ENCODE measurements at regions not wholly inside any gene's neighbourhood (a gene's known extent, or its start where the extent isn't known, plus 50 kb on each side); places are given as distances from the start of the nearest gene placed in this dataset.

DNA sequence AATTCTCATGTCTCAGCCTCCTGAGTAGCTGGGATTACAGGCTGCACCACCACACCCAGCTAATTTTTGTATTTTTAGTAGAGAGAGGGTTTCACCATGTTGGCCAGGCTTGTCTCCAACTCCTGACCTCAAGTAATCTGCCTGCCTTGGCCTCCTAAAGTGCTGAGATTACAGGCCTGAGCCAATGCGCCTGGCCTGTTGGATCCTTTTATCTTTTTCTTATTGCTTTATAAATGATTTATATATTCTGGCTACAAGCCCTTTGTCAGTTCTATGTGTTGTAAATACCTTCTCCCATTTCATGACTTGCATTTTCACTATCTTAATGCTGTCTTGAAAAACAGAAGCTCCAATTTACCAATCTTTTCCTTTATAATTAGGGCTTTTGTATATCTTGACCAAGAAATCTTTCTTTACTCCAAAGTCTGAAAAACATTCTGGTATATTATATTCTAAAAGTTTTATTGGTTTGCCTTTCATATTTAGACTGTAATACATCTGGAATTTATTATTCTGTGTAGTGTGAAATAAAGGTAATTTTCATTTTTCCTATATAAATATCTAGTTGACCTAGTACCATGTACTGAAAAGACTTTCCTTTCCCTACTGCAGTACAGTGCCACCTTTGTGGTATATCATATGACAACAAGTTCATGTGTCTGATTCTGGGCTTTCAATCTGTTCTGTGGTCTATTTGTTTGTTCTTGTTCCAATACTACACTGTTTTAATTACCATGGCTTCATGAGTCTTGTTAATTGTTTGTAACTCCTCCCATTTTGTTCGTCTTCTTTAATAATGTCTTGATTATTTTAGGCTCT, 52.9 kb upstream of the RNU6-1 start:
- no peak for DNase-seq

- no peak for DNase-seq
Observed at GRCh38 chr15:67895237-67895636, 55.4 kb upstream of the RNU6-1 start.

DNA sequence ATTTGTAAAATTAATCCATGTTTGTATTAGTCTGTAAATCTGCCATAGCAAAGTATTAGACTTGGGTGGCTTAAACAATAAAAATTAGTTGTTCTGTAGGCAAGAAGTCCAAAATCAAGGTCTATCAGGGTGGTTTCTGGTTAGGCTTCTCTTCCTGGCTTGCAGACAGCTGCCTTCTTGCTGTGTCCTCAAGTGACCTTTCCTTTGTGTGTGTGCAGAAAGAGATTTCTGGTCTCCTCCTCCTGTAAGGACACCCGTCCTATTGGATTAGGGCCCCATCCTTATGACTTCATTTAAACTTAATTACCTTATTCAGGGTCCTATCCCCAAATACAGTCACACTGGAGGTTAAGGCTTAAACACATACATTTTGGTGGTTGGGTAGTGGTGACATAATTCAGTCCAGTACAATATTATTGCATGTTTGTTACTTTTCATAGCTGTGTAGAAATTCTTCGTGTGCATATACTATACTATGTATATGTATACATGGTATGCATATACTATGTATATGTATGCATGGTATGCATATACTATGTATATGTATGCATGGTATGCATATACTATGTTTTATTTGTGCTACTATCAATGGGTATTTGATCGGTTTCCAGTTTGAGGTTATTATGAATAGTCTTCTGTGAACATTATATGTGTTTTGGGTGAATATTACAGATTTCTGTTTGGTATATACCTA, 57.9 kb upstream of the RNU6-1 start:
- DNase-seq: no peak

DNA sequence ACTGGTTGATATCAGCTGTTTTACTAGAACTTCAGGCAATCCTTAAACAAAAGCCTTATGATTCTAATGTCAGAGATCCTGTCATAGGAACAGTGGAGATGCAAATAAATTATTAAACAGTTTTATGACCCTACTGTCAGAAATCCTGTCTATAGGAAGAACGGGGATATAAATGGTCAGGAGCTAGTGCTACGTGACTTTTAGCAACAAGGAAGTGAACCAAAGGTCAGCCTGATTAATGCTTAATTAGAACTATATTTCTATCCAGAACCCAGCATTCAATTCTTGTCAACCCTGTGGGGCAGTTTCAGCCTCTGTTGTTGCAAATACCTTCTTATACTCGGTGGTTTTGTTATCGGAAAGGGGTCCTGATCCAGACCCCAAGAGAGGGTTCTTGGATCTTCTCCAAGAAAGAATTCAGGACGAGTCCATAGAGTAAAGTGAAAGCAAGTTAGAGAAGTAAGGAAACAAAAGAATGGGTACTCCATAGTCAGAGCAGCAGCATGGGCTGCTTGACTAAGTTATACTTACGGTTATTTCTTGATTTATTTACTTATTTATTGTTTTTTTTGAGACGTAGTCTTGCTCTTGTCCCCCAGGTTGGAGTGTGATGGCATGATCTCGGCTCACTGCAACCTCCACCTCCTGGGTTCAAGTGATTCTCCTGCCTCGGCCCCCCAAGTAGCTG, 59.9 kb upstream of the RNU6-1 start:
- DNase-seq: no peak

GRCh38 chr15:67900621-67901147, 60.8 kb upstream of the RNU6-1 start:
- no peak for DNase-seq

DNA sequence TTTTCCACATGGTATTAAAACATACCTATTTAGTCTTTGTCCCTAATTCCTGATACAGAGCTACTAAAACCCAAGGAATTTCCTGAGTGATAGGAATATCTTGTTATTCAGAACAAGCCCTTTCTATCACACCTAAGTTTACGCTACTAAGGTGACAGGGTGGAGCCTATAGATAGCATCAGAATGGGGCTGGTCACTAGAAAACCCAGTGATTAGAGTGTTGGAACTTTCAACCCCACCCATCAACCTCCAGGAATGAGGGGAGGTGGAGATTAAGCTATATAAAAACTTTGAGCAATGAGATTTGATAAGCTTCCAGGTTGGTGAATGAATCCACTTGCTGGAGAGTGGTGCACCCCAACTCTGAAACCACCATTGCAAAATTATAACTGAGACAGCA, 62.1 kb upstream of the RNU6-1 start:
- no peak for DNase-seq

DNA sequence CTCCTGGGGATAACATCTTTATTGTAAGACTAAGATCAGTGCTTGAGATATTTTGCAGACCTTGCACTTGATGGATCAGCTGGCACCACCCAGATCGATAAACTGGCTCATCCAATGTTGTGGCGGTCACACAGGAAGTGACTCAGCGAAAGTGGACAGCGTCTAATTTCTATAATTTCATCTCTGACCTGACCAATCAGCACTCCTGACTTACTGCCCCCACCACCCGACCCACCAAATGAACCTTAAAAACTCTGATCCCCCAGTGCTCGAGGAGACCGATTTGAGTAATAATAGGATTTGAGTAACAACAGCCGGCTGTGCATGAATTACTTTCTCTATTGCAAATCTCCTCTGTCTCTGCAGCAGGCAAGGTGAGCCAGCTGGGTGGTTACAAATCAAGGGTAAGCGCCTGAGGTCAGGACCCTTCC, 62.7 kb upstream of the RNU6-1 start:
- DNase-seq: no peak

- no peak for DNase-seq
Observed at GRCh38 chr15:67903708-67904107, 63.9 kb upstream of the RNU6-1 start.

GRCh38 chr15:67905628-67906027, 65.8 kb upstream of the RNU6-1 start:
- DNase-seq: no peak

DNA sequence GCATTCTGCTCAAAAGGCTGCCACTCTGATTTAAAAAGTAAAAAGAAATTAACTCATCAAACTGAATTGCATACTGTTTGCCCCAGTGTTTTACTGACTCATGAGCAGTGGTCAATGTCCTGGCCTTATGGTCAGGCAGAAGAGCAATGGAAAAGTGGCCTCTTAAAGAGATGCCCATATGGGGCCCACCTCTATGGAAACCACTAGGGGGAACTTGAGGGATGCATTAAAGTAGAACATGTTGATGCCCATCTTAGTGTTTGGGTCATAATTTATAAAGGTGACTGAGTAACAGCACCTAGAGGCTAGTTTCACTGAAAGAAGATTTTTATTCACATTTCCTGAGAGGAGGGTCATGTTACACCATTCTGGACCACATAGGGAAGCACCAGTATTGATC, 66.5 kb upstream of the RNU6-1 start:
- no peak for DNase-seq

GRCh38 chr15:67907184-67907723, 67.4 kb upstream of the RNU6-1 start:
- no peak for DNase-seq

- no peak for DNase-seq
Observed at GRCh38 chr15:67908756-67909155, 68.9 kb upstream of the RNU6-1 start.

DNA sequence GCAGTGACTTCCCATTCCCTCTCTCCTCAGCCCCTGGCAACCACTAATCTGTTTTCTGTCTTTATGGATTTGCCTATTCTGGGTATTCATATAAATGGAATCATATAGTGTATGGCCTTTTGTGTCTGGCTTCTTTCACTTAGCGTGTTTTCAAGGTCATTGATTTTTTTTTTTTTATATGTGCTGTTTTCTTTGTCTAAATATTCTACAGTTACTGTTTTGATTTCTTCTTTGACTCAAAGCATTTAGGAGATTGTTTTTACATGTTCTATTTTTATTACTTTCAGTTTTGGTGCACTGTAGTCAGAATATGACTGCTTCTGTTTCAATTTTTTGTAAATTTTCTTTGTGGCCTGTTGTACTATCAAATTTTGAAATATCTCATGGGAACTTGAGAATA, 71.9 kb upstream of the RNU6-1 start:
- DNase-seq: no peak

- DNase-seq: no peak
Observed at GRCh38 chr15:67914028-67914427, 74.2 kb upstream of the RNU6-1 start.

DNA sequence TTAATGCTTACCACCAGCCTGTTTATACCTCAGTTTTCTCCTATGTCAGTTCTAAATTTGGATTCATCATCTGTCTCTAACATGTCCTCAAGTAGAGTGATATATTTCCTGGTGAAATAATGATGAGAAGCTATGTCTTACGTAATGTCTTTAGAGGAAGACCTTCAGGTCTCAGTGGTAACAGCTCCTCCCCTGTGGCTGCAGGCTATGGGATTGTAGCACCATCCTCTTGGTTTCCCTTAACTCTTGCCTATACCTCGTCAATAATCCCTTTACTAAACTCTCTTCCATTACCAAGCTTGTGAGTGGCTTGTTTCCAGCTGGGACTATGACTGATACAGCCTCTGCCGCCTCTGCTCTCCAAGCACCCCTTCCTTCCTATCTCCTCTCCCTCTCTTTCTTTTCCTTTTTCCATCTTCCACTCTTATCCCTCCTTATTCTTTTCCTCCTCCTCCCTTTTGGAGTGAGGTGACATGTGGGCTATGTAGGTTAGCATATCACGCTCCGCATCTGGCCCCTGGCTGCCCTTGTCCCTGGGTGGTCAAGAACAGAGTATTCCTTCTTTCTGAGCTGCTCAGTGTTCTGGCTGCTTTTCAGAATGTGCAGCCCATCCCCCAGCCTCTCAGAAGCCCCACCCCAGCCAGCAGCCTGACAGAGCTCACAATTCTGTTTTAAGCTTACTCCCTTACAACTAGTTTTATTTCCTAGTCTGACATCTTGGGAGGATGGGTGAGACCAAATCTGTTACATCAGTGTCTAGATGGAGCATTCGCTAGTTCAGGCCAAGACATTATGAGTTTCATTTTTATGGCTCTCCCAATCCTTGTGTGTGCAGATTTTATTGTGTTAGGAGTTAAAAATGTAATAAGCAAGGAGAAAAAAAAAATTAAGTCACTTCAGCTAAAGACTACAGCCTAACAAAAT, 75.0 kb upstream of the RNU6-1 start:
- no peak for DNase-seq

DNA sequence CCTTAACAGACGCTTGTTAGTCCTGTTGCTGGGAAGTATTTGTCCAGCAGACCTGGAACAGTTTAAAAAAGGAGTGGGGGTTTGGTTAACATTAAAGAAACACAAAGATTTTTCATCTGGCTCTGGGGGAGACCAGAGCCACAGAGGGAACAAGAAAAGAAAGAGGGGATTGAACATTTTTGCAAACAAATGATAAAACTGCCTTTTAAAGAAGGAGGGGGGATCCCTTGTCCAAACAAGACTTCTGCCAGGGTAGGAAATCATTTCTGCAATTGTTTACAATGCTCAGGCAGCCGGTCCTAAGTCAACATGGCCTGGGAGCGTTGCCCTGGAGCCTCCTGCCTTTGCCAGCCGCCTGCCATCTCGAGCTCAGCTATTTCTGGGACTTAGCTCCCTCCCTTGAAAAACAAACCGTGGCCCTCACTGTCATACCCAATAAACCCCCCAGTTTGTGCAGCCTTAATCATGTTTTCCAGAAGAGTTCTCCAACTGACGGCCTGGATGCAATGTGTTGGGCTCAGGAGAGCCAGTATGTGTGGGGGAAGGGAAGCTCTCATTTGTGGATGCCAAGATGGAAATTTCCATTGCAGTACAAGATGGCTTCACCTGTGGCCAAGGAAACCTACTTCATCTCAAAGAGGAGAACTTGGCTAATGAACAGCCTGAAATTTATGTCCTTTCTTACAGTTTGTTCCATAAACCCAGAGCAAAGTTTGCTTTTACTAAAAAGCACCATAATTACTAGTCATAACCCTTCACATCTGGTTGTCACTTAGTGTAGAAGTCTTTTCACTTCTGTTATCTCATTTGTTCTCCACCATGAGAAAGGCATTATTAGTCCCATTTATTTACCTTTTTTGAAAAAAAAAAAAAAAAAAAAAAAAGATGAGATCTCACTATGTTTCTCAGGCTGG, 75.9 kb upstream of the RNU6-1 start:
- no peak for DNase-seq

DNA sequence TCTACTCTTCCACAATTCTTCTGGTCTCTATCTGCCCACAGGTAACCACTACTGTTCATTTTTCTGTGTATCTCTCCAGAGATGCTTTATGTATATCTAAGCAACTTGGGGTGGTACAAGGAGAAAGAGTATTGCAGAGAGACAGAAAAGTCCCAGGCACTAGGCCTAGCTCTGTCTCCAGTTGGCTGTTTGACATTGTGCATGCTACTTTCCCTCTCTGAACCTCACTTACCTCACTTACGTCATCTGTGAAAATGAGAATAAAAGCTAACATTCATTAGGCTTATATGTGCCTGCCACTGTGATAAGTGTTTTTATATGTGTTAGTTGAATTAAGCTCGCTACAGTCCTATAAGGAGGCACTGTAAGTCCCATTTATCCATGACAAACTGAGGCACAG, 76.7 kb upstream of the RNU6-1 start:
- DNase-seq: no peak

DNA sequence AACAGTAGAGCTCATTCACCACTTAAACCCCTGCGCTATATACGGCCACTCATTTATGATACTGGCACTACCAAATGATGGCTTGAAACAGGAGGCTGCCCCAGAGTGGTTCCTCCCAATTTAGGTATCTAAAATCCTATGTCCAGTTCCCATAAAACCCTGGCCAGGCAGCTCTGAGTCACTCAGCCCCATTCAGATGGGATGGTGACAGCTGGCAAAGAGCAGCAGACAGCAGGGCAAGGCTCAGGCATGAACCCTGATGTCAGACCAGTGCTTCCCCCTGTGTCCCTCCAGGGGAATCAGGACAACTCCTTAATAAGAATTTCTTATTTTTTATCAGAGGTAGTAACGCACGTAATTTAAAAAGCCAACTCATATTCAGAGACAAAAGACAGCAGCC, 77.2 kb upstream of the RNU6-1 start:
- no peak for DNase-seq

DNA sequence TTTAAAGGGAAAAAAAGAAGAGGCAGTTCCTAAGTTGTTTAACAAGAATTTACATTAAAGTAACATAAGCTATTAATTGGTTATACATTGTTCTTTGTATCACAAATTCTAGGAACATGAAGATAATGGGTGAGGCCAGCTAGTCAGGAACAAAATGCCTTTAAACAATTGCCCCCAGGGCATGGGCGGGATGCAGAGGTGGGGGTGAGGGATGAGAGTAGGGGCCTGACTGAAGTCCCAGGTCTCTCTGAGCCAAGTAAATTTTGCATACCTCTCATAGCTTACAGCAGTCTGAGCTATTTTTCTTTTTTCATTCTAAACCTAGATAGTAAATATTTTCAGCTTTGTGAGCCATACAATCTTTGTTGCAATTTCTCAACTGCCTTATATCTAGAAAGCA, 77.8 kb upstream of the RNU6-1 start:
- DNase-seq: no peak

GRCh38 chr15:67918205-67918861, 78.5 kb upstream of the RNU6-1 start:
- no peak for DNase-seq
